GM12874 (cell line): ENCODE measurements at regions not wholly inside any gene's neighbourhood (a gene's known extent, or its start where the extent isn't known, plus 50 kb on each side); places are given as distances from the start of the nearest gene placed in this dataset.

Source experiments
- CTCF ChIP-seq: IDR thresholded peaks from 2 replicates; pipeline ENCODE4 v1.5.1; 2011; ENCODE audit warnings: low read depth, mild to moderate bottlenecking, control low read depth, low read length, moderate library complexity; ENCODE audit not compliant: insufficient read depth

- TF ChIP-seq CTCF, result no peak
Measured at GRCh38 chr1:56229186-56229585, 350.2 kb downstream of the PLPP3 start.

GRCh38 chr1:56227886-56228285 lies 351.5 kb downstream of the PLPP3 start:
- no peak for TF ChIP-seq CTCF

- no peak for TF ChIP-seq CTCF
Measured at GRCh38 chr1:56227401-56227800, 352.0 kb downstream of the PLPP3 start.

GRCh38 chr1:56225964-56226815 lies 353.2 kb downstream of the PLPP3 start:
- no peak for TF ChIP-seq CTCF

GRCh38 chr1:56223968-56224367 lies 355.4 kb downstream of the PLPP3 start:
- TF ChIP-seq CTCF, result no peak

- no peak for TF ChIP-seq CTCF
Measured at GRCh38 chr1:56222914-56223540, 356.3 kb downstream of the PLPP3 start.

- TF ChIP-seq CTCF, result no peak
Measured at GRCh38 chr1:56220021-56220420, 359.3 kb downstream of the PLPP3 start.
